ENCODE measurements at regions not wholly inside any gene's neighbourhood (a gene's known extent, or its start where the extent isn't known, plus 50 kb on each side); places are given as distances from the start of the nearest gene placed in this dataset.

DNA sequence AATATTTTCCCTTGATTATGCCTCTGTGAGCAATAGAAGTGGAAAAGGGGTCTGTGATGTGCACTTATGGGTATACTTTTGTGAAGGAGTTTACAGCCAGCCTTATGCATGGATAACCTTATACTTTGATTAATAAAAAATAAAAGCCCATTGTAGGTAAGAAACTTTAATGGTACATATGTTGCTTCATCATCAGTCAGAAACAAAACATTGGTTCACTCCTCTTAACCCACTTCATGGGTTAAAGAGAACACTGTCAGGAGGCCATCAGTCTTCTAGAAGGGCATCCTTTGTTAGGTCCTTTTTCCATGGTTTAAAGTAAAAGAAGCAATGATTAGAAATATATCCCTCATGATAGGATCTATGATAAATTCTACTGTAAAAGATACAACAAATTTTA, 952.1 kb upstream of the MIR17HG start:
- H3K9me1 ChIP-seq (ENCODE audit: control insufficient read depth, insufficient read depth, low read length) = no peaks in the 10 kb centered on the region
- no peak overlapping the region for H3K9ac ChIP-seq (ENCODE audit: insufficient read depth in 1 of 2, low read depth in 2 of 2, low read length in 2 of 2)
- H3K4me2 ChIP-seq (ENCODE audit: insufficient read depth, low read length) = no peak overlapping the region
- no peak overlapping the region for H3K27ac ChIP-seq (ENCODE audit: extremely low read depth, low read depth, low read length)
- FAIRE-seq (no peak), ATAC-seq (no peak), DNase-seq (ENCODE audit: extremely low read depth in 1 of 4, low spot score in 3 of 4) (no peak)
- in situ Hi-C loops (cut with MboI) = no loop called here
- intact Hi-C loops (cut with micrococcal nuclease) = no loop called here
- H3K4me3 ChIP-seq = no peak overlapping the region
- no peaks in the 10 kb centered on the region; the same call in 1 of the 2 replicates for H3K9me3 ChIP-seq (replicated peaks; ENCODE audit: control insufficient read depth, insufficient read depth, low read depth, low read length)
- no peaks in the 10 kb centered on the region for H3K27me3 ChIP-seq (ENCODE audit: control insufficient read depth in 2 of 2, insufficient read depth in 2 of 2, low read length in 2 of 2)
- no peak overlapping the region for H2AFZ ChIP-seq (ENCODE audit: low read depth, low read length)
- POLR2A ChIA-PET = interaction anchor here (0.8 to 1.1 kb wide), 2 partner anchors 11 to 51 kb away, joined by 3 read pairs; no protein-coding TSS in a partner anchor
- no peaks in the 10 kb centered on the region for H4K20me1 ChIP-seq (replicated peaks; ENCODE audit: control insufficient read depth, insufficient read depth, low read length)
- H3K4me1 ChIP-seq (replicated peaks in 1 of 2; ENCODE audit: control insufficient read depth in 2 of 2, insufficient read depth in 2 of 2, low read length in 2 of 2) = no peaks in the 10 kb centered on the region
- H3K36me3 ChIP-seq (ENCODE audit: control insufficient read depth, insufficient read depth, low read length) = no peaks in the 10 kb centered on the region
- H3K79me2 ChIP-seq (ENCODE audit: control insufficient read depth, insufficient read depth, low read length) = no peaks in the 10 kb centered on the region
- TF ChIP-seq CEBPG (CRISPR knock-in tag; IDR thresholded peaks at IDR 0.05) = no peak; the same call in 1 of the 2 replicates
- peak in 1 of 2 experiments; percentile 68; a peak in 2 of 4 replicates for TF ChIP-seq CEBPG (tag; conservative IDR thresholded peaks at IDR 0.05 in 1 of 2, IDR thresholded peaks at IDR 0.05 in 1 of 2)
- TF ChIP-seq TFAM (CRISPR knock-in tag; conservative IDR thresholded peaks at IDR 0.05) = no peak
- peak; percentile 75; the same call in 1 of the 2 replicates for TF ChIP-seq CEBPB (tag; IDR thresholded peaks at IDR 0.05)
- TF ChIP-seq, protein P1, sequence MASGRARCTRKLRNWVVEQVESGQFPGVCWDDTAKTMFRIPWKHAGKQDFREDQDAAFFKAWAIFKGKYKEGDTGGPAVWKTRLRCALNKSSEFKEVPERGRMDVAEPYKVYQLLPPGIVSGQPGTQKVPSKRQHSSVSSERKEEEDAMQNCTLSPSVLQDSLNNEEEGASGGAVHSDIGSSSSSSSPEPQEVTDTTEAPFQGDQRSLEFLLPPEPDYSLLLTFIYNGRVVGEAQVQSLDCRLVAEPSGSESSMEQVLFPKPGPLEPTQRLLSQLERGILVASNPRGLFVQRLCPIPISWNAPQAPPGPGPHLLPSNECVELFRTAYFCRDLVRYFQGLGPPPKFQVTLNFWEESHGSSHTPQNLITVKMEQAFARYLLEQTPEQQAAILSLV (tag; IDR thresholded peaks at IDR 0.05) = peak; percentile 13; the same call in 1 of the 2 replicates
- TF ChIP-seq BDP1 (IDR thresholded peaks at IDR 0.05; ENCODE audit: insufficient read depth, insufficient read length) = no peak
- TF ChIP-seq CREB1 (IDR thresholded peaks at IDR 0.05) = no peak
- no peak for TF ChIP-seq CREB1 (CRISPR knock-in tag; IDR thresholded peaks at IDR 0.05)
- no peak for TF ChIP-seq CBFB (CRISPR knock-in tag; IDR thresholded peaks at IDR 0.05)
- TF ChIP-seq, protein P2, sequence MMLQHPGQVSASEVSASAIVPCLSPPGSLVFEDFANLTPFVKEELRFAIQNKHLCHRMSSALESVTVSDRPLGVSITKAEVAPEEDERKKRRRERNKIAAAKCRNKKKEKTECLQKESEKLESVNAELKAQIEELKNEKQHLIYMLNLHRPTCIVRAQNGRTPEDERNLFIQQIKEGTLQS (IDR thresholded peaks at IDR 0.05) = peak; percentile 75
- TF ChIP-seq, protein P2 (CRISPR knock-in tag; conservative IDR thresholded peaks at IDR 0.05) = no peak
- 0 out of 2 replicates have a peak, but pooled peaks have one; percentile 3 for TF ChIP-seq TGIF2 (CRISPR knock-in tag; IDR thresholded peaks at IDR 0.05)
- CTCF ChIA-PET (ENCODE audit: low intra/inter-chr PET ratio) = no interaction called here
- BruUV-seq (replicated peaks) = no TSS peak

Measured in K562 (cell line).